ENCODE measurements at regions not wholly inside any gene's neighbourhood (a gene's known extent, or its start where the extent isn't known, plus 50 kb on each side); places are given as distances from the start of the nearest gene placed in this dataset.

- no peak for TF ChIP-seq CTCF (IDR thresholded peaks at IDR 0.05; ENCODE audit: low read depth, low read length, missing control alignments)
- H3K4me3 ChIP-seq (ENCODE audit: low read depth, low read length) = no peak overlapping the region
- no peak for DNase-seq (ENCODE audit: low read depth)
Observed at GRCh38 chr2:60247471-60247870, 306.0 kb downstream of the BCL11A start.

- no peak for TF ChIP-seq CTCF (IDR thresholded peaks at IDR 0.05; ENCODE audit: low read depth, low read length, missing control alignments)
- no peak for DNase-seq (ENCODE audit: low read depth)
- no peak overlapping the region for H3K4me3 ChIP-seq (ENCODE audit: low read depth, low read length)
Observed at GRCh38 chr2:60246583-60246982, 306.9 kb downstream of the BCL11A start.

- H3K4me3 ChIP-seq (ENCODE audit: low read depth, low read length) = no peak overlapping the region
- TF ChIP-seq CTCF (IDR thresholded peaks at IDR 0.05; ENCODE audit: low read depth, low read length, missing control alignments) = no peak
- DNase-seq (ENCODE audit: low read depth) = no peak
Observed at GRCh38 chr2:60234274-60234986, 319.0 kb downstream of the BCL11A start.

- no peak for DNase-seq (ENCODE audit: low read depth)
- TF ChIP-seq CTCF (IDR thresholded peaks at IDR 0.05; ENCODE audit: low read depth, low read length, missing control alignments) = no peak
- no peak overlapping the region for H3K4me3 ChIP-seq (ENCODE audit: low read depth, low read length)
Observed at GRCh38 chr2:60230596-60230995, 322.9 kb downstream of the BCL11A start.

- H3K4me3 ChIP-seq (ENCODE audit: low read depth, low read length) = no peak overlapping the region
- DNase-seq (ENCODE audit: low read depth) = no peak
- TF ChIP-seq CTCF (IDR thresholded peaks at IDR 0.05; ENCODE audit: low read depth, low read length, missing control alignments) = no peak
Observed at GRCh38 chr2:60230037-60230436, 323.4 kb downstream of the BCL11A start.

- no peak for DNase-seq (ENCODE audit: low read depth)
- no peak overlapping the region for H3K4me3 ChIP-seq (ENCODE audit: low read depth, low read length)
- no peak for TF ChIP-seq CTCF (IDR thresholded peaks at IDR 0.05; ENCODE audit: low read depth, low read length, missing control alignments)
Observed at GRCh38 chr2:60226943-60227342, 326.5 kb downstream of the BCL11A start.

- no peak for DNase-seq (ENCODE audit: low read depth)
Observed at GRCh38 chr2:60226191-60226590, 327.3 kb downstream of the BCL11A start.

More at GRCh38 chr2:60226191-60226590, 327.3 kb downstream of the BCL11A start:
- no peak overlapping the region for H3K4me3 ChIP-seq (ENCODE audit: low read depth, low read length)
- TF ChIP-seq CTCF (IDR thresholded peaks at IDR 0.05; ENCODE audit: low read depth, low read length, missing control alignments) = no peak
